Esophagus squamous epithelium (tissue), 4 donors: ENCODE measurements at regions not wholly inside any gene's neighbourhood (a gene's known extent, or its start where the extent isn't known, plus 50 kb on each side); places are given as distances from the start of the nearest gene placed in this dataset.
"Not testable (repeated sequence)": the region's sequence is repeated elsewhere in the genome, so short reads cannot be mapped to it uniquely, and the experiment has no call there.

Experiments used
- POLR2A ChIP-seq, 4 donors: fragments of 450-650 bp; IDR thresholded peaks; one replicate each; pipeline ENCODE4 v1.6.1; 2017; ENCODE audit warnings: antibody characterized with exemption in 4 of 4, mild to moderate bottlenecking in 4 of 4, moderate library complexity in 3 of 4
- TF ChIP-seq, protein P1 (sequence below), 6 experiments: fragments of 450-650 bp in 4 of 6; fragments of 200-600 bp in 2 of 6; sonication (generic) in 2 of 6; IDR thresholded peaks; one replicate each; pipeline ENCODE4 v1.5.1; 2016 to 2019; ENCODE audit warnings: antibody characterized with exemption in 6 of 6, mild to moderate bottlenecking in 4 of 6, moderate library complexity in 4 of 6

DNA sequence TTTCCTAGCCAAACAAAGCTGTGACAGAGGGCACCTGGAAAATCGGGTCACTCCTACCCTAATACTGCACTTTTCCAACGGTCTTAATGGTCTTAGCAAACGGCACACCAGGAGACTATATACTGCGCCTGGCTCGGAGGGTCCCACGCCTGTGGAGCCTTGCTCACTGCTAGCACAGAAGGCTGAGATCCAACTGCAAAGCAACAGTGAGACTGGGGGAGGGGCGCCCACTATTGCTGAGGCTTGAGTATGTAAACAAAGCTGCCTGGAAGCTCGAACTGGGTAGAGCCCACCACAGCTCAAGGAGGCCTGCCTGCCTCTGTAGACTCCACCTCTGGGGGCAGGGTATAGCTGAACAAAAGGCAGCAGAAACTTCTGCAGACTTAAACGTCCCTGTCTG lies 931.7 kb upstream of the ATXN7L3B start:
- TF ChIP-seq, protein P1, sequence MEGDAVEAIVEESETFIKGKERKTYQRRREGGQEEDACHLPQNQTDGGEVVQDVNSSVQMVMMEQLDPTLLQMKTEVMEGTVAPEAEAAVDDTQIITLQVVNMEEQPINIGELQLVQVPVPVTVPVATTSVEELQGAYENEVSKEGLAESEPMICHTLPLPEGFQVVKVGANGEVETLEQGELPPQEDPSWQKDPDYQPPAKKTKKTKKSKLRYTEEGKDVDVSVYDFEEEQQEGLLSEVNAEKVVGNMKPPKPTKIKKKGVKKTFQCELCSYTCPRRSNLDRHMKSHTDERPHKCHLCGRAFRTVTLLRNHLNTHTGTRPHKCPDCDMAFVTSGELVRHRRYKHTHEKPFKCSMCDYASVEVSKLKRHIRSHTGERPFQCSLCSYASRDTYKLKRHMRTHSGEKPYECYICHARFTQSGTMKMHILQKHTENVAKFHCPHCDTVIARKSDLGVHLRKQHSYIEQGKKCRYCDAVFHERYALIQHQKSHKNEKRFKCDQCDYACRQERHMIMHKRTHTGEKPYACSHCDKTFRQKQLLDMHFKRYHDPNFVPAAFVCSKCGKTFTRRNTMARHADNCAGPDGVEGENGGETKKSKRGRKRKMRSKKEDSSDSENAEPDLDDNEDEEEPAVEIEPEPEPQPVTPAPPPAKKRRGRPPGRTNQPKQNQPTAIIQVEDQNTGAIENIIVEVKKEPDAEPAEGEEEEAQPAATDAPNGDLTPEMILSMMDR (IDR thresholded peaks at IDR 0.05): not testable (repeated sequence)
- not testable (repeated sequence) for TF ChIP-seq POLR2A (IDR thresholded peaks at IDR 0.05)
